ENCODE measurements at regions not wholly inside any gene's neighbourhood (a gene's known extent, or its start where the extent isn't known, plus 50 kb on each side); places are given as distances from the start of the nearest gene placed in this dataset.
A peak's percentile ranks its signal among the peaks of the same experiment; 100 is the strongest.

GRCh38 chrX:20432048-20432447 is 165.3 kb upstream of the RPS6KA3 start:
- DNase-seq (ENCODE audit: low spot score) = peak; percentile 9

- no peak for DNase-seq (ENCODE audit: low spot score)
Observed at GRCh38 chrX:20431486-20431885, 164.8 kb upstream of the RPS6KA3 start.

GRCh38 chrX:20427173-20427770 is 160.6 kb upstream of the RPS6KA3 start:
- no peak for DNase-seq (ENCODE audit: low spot score)

GRCh38 chrX:20421697-20422096 is 155.0 kb upstream of the RPS6KA3 start:
- DNase-seq (ENCODE audit: low spot score) = no peak

- DNase-seq (ENCODE audit: low spot score) = no peak
Observed at GRCh38 chrX:20421275-20421674, 154.6 kb upstream of the RPS6KA3 start.

- no peak for DNase-seq (ENCODE audit: low spot score)
Observed at GRCh38 chrX:20420058-20420457, 153.3 kb upstream of the RPS6KA3 start.

- DNase-seq (ENCODE audit: low spot score) = no peak
Observed at GRCh38 chrX:20418379-20419150, 151.9 kb upstream of the RPS6KA3 start.

- DNase-seq (ENCODE audit: low spot score) = no peak
Observed at GRCh38 chrX:20414762-20415445, 148.2 kb upstream of the RPS6KA3 start.

GRCh38 chrX:20414066-20414465 is 147.4 kb upstream of the RPS6KA3 start:
- DNase-seq (ENCODE audit: low spot score) = no peak

GRCh38 chrX:20412871-20413486 is 146.3 kb upstream of the RPS6KA3 start:
- DNase-seq (ENCODE audit: low spot score) = no peak

- DNase-seq (ENCODE audit: low spot score) = no peak
Observed at GRCh38 chrX:20410540-20410939, 143.8 kb upstream of the RPS6KA3 start.

GRCh38 chrX:20409991-20410390 is 143.3 kb upstream of the RPS6KA3 start:
- DNase-seq (ENCODE audit: low spot score) = no peak

GRCh38 chrX:20402956-20403355 is 136.2 kb upstream of the RPS6KA3 start:
- DNase-seq (ENCODE audit: low spot score) = no peak

- no peak for DNase-seq (ENCODE audit: low spot score)
Observed at GRCh38 chrX:20399728-20400414, 133.2 kb upstream of the RPS6KA3 start.

- DNase-seq (ENCODE audit: low spot score) = no peak
Observed at GRCh38 chrX:20397587-20397986, 130.9 kb upstream of the RPS6KA3 start.

GRCh38 chrX:20394451-20394850 is 127.7 kb upstream of the RPS6KA3 start:
- DNase-seq (ENCODE audit: low spot score) = no peak

GRCh38 chrX:20393944-20394343 is 127.2 kb upstream of the RPS6KA3 start:
- DNase-seq (ENCODE audit: low spot score) = no peak

GRCh38 chrX:20388594-20388993 is 121.9 kb upstream of the RPS6KA3 start:
- no peak for DNase-seq (ENCODE audit: low spot score)

GRCh38 chrX:20383477-20383876 is 116.8 kb upstream of the RPS6KA3 start:
- DNase-seq (ENCODE audit: low spot score) = no peak

GRCh38 chrX:20382518-20383297 is 116.0 kb upstream of the RPS6KA3 start:
- no peak for DNase-seq (ENCODE audit: low spot score)

- DNase-seq (ENCODE audit: low spot score) = no peak
Observed at GRCh38 chrX:20382082-20382481, 115.4 kb upstream of the RPS6KA3 start.
